Spleen (tissue), 11 donors: ENCODE measurements at regions not wholly inside any gene's neighbourhood (a gene's known extent, or its start where the extent isn't known, plus 50 kb on each side); places are given as distances from the start of the nearest gene placed in this dataset.
A peak's percentile ranks its signal among the peaks of the same experiment; 100 is the strongest.

Experiments used
- DNase-seq: peaks from one replicate; pipeline ENCODE4 v3.0.0-alpha.2; 2020
- H3K27ac ChIP-seq, 8 donors: fragments of 200-600 bp; sonication (generic) in 7 of 8; 1 replicate in 4 of 8; 2 replicates in 4 of 8; pipeline versions ENCODE4 v1.5.0 to v1.8.0; 2016 to 2021; ENCODE audit warnings: inconsistent platforms in 4 of 8, mild to moderate bottlenecking in 4 of 8, moderate library complexity in 1 of 8
- H3K27me3 ChIP-seq, 7 donors: fragments of 200-600 bp; sonication (generic) in 6 of 7; replicated peaks in 1 of 7; 1 replicate in 4 of 7; 2 replicates in 3 of 7; pipeline versions ENCODE4 v1.5.0 to v1.8.0; 2016 to 2021; ENCODE audit warnings: inconsistent platforms in 3 of 7, mild to moderate bottlenecking in 1 of 7
- H3K36me3 ChIP-seq, 6 donors: fragments of 200-600 bp; sonication (generic) in 5 of 6; 1 replicate in 4 of 6; 2 replicates in 2 of 6; pipeline versions ENCODE4 v1.5.0 to v1.8.0; 2016 to 2021; ENCODE audit warnings: inconsistent platforms in 2 of 6
- H3K4me1 ChIP-seq, 6 donors: fragments of 200-600 bp; sonication (generic) in 5 of 6; 1 replicate in 3 of 6; 2 replicates in 3 of 6; pipeline versions ENCODE4 v1.5.0 to v1.8.0; 2016 to 2021; ENCODE audit warnings: inconsistent platforms in 3 of 6
- H3K4me3 ChIP-seq, 8 donors: fragments of 200-600 bp; sonication (generic) in 7 of 8; 1 replicate in 4 of 8; 2 replicates in 4 of 8; pipeline versions ENCODE4 v1.5.0 to v1.8.0; 2016 to 2021; ENCODE audit warnings: inconsistent platforms in 4 of 8, mild to moderate bottlenecking in 4 of 8, moderate library complexity in 2 of 8
- H3K9me3 ChIP-seq, 8 donors: fragments of 200-600 bp; sonication (generic) in 7 of 8; 1 replicate in 4 of 8; 2 replicates in 4 of 8; pipeline versions ENCODE4 v1.5.0 to v1.8.0; 2016 to 2021; ENCODE audit warnings: inconsistent platforms in 4 of 8
- CTCF ChIP-seq, 11 experiments: fragments of 200-600 bp in 7 of 11; fragments of 450-650 bp in 4 of 11; sonication (generic) in 4 of 11; IDR thresholded peaks in 8 of 11; conservative IDR thresholded peaks in 3 of 11; 1 replicate in 7 of 11; 2 replicates in 4 of 11; pipeline versions ENCODE4 v1.4.0 to v1.8.0; 2016 to 2021; ENCODE audit warnings: antibody characterized with exemption in 11 of 11, inconsistent platforms in 4 of 11, mild to moderate bottlenecking in 1 of 11
- POLR2A ChIP-seq, 3 donors: fragments of 450-650 bp; IDR thresholded peaks; one replicate each; pipeline ENCODE4 v1.5.1; 2017; ENCODE audit warnings: antibody characterized with exemption in 3 of 3, mild to moderate bottlenecking in 1 of 3
- POLR2AphosphoS5 ChIP-seq, 3 donors: sonication (generic); formaldehyde crosslinking; IDR thresholded peaks; one replicate each; pipeline ENCODE4 v1.5.1; 2017; ENCODE audit warnings: antibody characterized with exemption in 3 of 3
- WGBS, 5 donors: extraction: QIAGEN DNeasy Blood & Tissue Kit in 3 of 5; methylation state at CpG; one replicate each; pipeline versions ENCODE4 v1.1.5 to v1.1.7; 2013 to 2018; 5-methylcytosine and 5-hydroxymethylcytosine counted together
- intact Hi-C: fragments of 100-400 bp; cut with DNase I; formaldehyde crosslinking; loops from one replicate; pipeline ENCODE4 v1.15.0; 2023; ENCODE audit warnings: low total_unique reads
- donor health status: healthy with polysubstance abuse.
- donor health status: DM: no; HTN: no; CAD: no; lungs with moderate emphysema.
- donor health status: DM: no; HTN: no; CAD: no.
- donor health status: Bipolar disorder and iron deficiency.
- donor health status: healthy.
- donor health status: DM: no; HTN: no; CAD: no.
- donor health status: DM: yes; HTN: yes; CAD: no.

- TF ChIP-seq POLR2A (IDR thresholded peaks at IDR 0.05) (no peak), POLR2AphosphoS5 (IDR thresholded peaks at IDR 0.05) (no peak), CTCF (IDR thresholded peaks at IDR 0.05 in 8 of 11, conservative IDR thresholded peaks at IDR 0.05 in 3 of 11) (no peak)
- H3K9me3 ChIP-seq = no peaks in the 10 kb centered on the region
- WGBS, 5 donors = 46 to 54% (median 51%) methylated on average over 2 of the region's 2 CpGs
- H3K27ac ChIP-seq = peak overlapping the region in 6 of 8 donors; percentile 52 to 78 (median 62)
- intact Hi-C loops = no loop called here
- H3K4me1 ChIP-seq = peaks cover 0 to 26% (median 5%) of the 10 kb centered on the region in 6 donors
- no peak overlapping the region for H3K4me3 ChIP-seq
- H3K36me3 ChIP-seq = no peaks in the 10 kb centered on the region
- no peaks in the 10 kb centered on the region for H3K27me3 ChIP-seq
- no peak for DNase-seq
Observed at GRCh38 chr2:181812106-181812743, 79.3 kb upstream of the ITPRID2 start.

- WGBS, 5 donors = 63 to 83% (median 74%) methylated on average over 3 of the region's 3 CpGs
- H3K27ac ChIP-seq = no peak overlapping the region
- H3K36me3 ChIP-seq = no peaks in the 10 kb centered on the region
- H3K4me1 ChIP-seq = peaks cover 0 to 26% (median 5%) of the 10 kb centered on the region in 6 donors
- no peaks in the 10 kb centered on the region for H3K27me3 ChIP-seq
- H3K4me3 ChIP-seq = no peak overlapping the region
- no peak for TF ChIP-seq POLR2A (IDR thresholded peaks at IDR 0.05)
- TF ChIP-seq POLR2AphosphoS5 (IDR thresholded peaks at IDR 0.05) = no peak
- no peak for TF ChIP-seq CTCF (IDR thresholded peaks at IDR 0.05 in 8 of 11, conservative IDR thresholded peaks at IDR 0.05 in 3 of 11)
- no peak for DNase-seq
- no peaks in the 10 kb centered on the region for H3K9me3 ChIP-seq
- intact Hi-C loops = no loop called here
Observed at GRCh38 chr2:181814057-181814491, 77.5 kb upstream of the ITPRID2 start.

- no peak for TF ChIP-seq CTCF (IDR thresholded peaks at IDR 0.05 in 8 of 11, conservative IDR thresholded peaks at IDR 0.05 in 3 of 11)
- TF ChIP-seq POLR2A (IDR thresholded peaks at IDR 0.05) = no peak
- intact Hi-C loops = no loop called here
- no peak overlapping the region for H3K27ac ChIP-seq
- H3K36me3 ChIP-seq = no peaks in the 10 kb centered on the region
- peaks cover 0 to 6% (median 0%) of the 10 kb centered on the region in 6 donors for H3K4me1 ChIP-seq
- no peaks in the 10 kb centered on the region for H3K9me3 ChIP-seq
- no peak for DNase-seq
- no peak overlapping the region for H3K4me3 ChIP-seq
- H3K27me3 ChIP-seq = no peaks in the 10 kb centered on the region
Observed at GRCh38 chr2:181817509-181817908, 74.0 kb upstream of the ITPRID2 start.

GRCh38 chr2:181818058-181818680 lies 73.4 kb upstream of the ITPRID2 start:
- Histone ChIP-seq H3K4me3 (no peak overlapping the region), H3K27me3 (no peaks in the 10 kb centered on the region), H3K9me3 (no peaks in the 10 kb centered on the region), H3K27ac (no peak overlapping the region), H3K4me1 (peaks cover 0 to 6% (median 0%) of the 10 kb centered on the region in 6 donors), H3K36me3 (no peaks in the 10 kb centered on the region)
- intact Hi-C loops = no loop called here
- TF ChIP-seq CTCF (IDR thresholded peaks at IDR 0.05 in 8 of 11, conservative IDR thresholded peaks at IDR 0.05 in 3 of 11) (no peak), POLR2AphosphoS5 (IDR thresholded peaks at IDR 0.05) (no peak), POLR2A (IDR thresholded peaks at IDR 0.05) (no peak)
- no peak for DNase-seq
- 57 to 99% (median 95%) methylated on average over 1 of the region's 1 CpG for WGBS, 5 donors
